GM06990 (cell line): ENCODE measurements at regions not wholly inside any gene's neighbourhood (a gene's known extent, or its start where the extent isn't known, plus 50 kb on each side); places are given as distances from the start of the nearest gene placed in this dataset.

Experiments used
- DNase-seq: peaks from one replicate; pipeline ENCODE4 v3.0.0-alpha.2; 2011; ENCODE audit not compliant: insufficient read length; ENCODE audit errors: extremely low read depth
- H3K27me3 ChIP-seq: replicated peaks from 2 replicates; pipeline ENCODE4 v1.6.0; 2011; ENCODE audit warnings: low read length; ENCODE audit not compliant: control insufficient read depth, insufficient read depth
- H3K36me3 ChIP-seq: 2 replicates; pipeline ENCODE4 v1.5.1; 2011; ENCODE audit warnings: low read length; ENCODE audit not compliant: control insufficient read depth, insufficient read depth
- H3K4me3 ChIP-seq: replicated peaks from 2 replicates; pipeline ENCODE4 v1.5.1; 2011; ENCODE audit warnings: low read depth, mild to moderate bottlenecking, control low read depth, low read length
- TF ChIP-seq, protein P1 (sequence below): IDR thresholded peaks from 2 replicates; pipeline ENCODE4 v1.5.1; 2011; ENCODE audit warnings: low read length, control low read depth, mild to moderate bottlenecking, inconsistent platforms; ENCODE audit not compliant: insufficient read depth, poor library complexity, severe bottlenecking

- peaks cover 3% of the 10 kb centered on the region for H3K27me3 ChIP-seq
- H3K4me3 ChIP-seq: no peak overlapping the region
- DNase-seq: no peak
- H3K36me3 ChIP-seq: no peaks in the 10 kb centered on the region
- TF ChIP-seq, protein P1, sequence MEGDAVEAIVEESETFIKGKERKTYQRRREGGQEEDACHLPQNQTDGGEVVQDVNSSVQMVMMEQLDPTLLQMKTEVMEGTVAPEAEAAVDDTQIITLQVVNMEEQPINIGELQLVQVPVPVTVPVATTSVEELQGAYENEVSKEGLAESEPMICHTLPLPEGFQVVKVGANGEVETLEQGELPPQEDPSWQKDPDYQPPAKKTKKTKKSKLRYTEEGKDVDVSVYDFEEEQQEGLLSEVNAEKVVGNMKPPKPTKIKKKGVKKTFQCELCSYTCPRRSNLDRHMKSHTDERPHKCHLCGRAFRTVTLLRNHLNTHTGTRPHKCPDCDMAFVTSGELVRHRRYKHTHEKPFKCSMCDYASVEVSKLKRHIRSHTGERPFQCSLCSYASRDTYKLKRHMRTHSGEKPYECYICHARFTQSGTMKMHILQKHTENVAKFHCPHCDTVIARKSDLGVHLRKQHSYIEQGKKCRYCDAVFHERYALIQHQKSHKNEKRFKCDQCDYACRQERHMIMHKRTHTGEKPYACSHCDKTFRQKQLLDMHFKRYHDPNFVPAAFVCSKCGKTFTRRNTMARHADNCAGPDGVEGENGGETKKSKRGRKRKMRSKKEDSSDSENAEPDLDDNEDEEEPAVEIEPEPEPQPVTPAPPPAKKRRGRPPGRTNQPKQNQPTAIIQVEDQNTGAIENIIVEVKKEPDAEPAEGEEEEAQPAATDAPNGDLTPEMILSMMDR: no peak
Measured at GRCh38 chr5:10073441-10074104, 176.1 kb downstream of the ATPSCKMT start.

- Histone ChIP-seq H3K4me3 (no peak overlapping the region), H3K27me3 (peaks cover 3% of the 10 kb centered on the region), H3K36me3 (no peaks in the 10 kb centered on the region)
- peak; percentile 7 for DNase-seq
- TF ChIP-seq, protein P1: no peak
Measured at GRCh38 chr5:10069637-10070313, 179.9 kb downstream of the ATPSCKMT start.

GRCh38 chr5:10065428-10066000 lies 184.2 kb downstream of the ATPSCKMT start:
- TF ChIP-seq, protein P1: no peak
- Histone ChIP-seq H3K36me3 (no peaks in the 10 kb centered on the region), H3K27me3 (no peaks in the 10 kb centered on the region; the same call in 1 of the 2 replicates), H3K4me3 (no peak overlapping the region)
- DNase-seq: no peak

GRCh38 chr5:10064546-10065195 lies 185.0 kb downstream of the ATPSCKMT start:
- no peak overlapping the region for H3K4me3 ChIP-seq

DNA sequence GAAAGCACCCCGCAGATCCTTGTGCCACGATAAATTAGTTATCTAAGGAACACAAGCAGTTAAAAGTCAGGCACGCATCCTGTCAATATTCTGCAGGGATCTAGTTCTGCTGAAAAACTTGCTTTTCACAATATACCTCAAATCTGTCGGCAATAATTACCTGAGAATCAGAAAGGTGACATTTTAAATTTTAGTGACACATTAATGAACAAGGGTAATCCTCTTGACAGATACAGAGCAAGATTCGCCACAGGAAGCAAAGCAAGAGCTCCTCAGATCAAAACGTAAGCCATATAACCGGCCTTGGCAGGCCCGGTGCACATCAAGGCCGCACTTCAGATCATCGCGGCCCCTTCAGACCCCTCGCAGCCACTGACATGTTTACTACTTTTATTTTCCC lies 185.7 kb downstream of the ATPSCKMT start:
- TF ChIP-seq, protein P1: no peak
- H3K36me3 ChIP-seq: no peaks in the 10 kb centered on the region

More at GRCh38 chr5:10064546-10065195, 185.0 kb downstream of the ATPSCKMT start:
- no peak for DNase-seq
- H3K27me3 ChIP-seq: no peaks in the 10 kb centered on the region; the same call in 1 of the 2 replicates
- H3K36me3 ChIP-seq: no peaks in the 10 kb centered on the region
- TF ChIP-seq, protein P1: no peak

More for the DNA sequence above, 185.7 kb downstream of the ATPSCKMT start:
- Histone ChIP-seq H3K4me3 (no peak overlapping the region), H3K27me3 (no peaks in the 10 kb centered on the region; the same call in none of the 2 replicates)
- no peak for DNase-seq
